ENCODE measurements at regions not wholly inside any gene's neighbourhood (a gene's known extent, or its start where the extent isn't known, plus 50 kb on each side); places are given as distances from the start of the nearest gene placed in this dataset.

DNA sequence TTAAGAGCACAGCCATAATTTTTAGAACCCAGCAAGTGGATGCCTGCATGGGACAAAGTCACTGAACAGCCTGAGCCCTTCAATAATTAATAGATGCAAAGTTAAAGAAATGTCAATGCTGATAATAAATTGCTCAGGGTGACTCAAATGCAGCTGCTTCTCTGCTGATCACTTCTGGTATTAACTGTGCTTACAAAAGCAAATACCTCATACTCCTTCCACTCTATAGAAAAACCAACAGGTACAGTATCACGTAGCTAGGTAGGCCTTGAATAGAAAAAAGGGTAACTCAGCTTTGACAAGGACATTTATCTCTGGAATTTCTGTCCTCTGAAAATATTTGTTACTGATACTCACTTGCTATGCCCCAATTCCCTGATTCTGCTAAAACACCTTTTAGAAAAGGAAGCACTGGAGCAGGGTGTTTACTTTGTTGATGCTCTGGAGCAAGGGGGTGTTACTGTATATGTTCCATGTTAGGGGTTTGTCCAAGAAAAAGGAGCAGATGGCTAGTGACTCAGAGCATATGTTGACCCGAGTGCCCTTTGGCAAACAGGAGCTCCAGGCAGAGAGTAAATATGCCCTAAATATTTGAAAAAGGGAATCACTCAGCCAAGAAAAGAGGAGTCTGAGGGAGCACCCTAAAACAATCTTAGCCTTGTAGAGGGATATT is 59.1 kb upstream of the RTN4 start (continued):
- TF ChIP-seq SMAD1 (CRISPR knock-in tag; IDR thresholded peaks at IDR 0.05; ENCODE audit: borderline replicate concordance, low read depth) = no peak
- TF ChIP-seq MAF1 (CRISPR knock-in tag; IDR thresholded peaks at IDR 0.05; ENCODE audit: borderline replicate concordance) = no peak
- TF ChIP-seq, protein P1, sequence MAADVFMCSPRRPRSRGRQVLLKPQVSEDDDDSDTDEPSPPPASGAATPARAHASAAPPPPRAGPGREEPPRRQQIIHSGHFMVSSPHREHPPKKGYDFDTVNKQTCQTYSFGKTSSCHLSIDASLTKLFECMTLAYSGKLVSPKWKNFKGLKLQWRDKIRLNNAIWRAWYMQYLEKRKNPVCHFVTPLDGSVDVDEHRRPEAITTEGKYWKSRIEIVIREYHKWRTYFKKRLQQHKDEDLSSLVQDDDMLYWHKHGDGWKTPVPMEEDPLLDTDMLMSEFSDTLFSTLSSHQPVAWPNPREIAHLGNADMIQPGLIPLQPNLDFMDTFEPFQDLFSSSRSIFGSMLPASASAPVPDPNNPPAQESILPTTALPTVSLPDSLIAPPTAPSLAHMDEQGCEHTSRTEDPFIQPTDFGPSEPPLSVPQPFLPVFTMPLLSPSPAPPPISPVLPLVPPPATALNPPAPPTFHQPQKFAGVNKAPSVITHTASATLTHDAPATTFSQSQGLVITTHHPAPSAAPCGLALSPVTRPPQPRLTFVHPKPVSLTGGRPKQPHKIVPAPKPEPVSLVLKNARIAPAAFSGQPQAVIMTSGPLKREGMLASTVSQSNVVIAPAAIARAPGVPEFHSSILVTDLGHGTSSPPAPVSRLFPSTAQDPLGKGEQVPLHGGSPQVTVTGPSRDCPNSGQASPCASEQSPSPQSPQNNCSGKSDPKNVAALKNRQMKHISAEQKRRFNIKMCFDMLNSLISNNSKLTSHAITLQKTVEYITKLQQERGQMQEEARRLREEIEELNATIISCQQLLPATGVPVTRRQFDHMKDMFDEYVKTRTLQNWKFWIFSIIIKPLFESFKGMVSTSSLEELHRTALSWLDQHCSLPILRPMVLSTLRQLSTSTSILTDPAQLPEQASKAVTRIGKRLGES (CRISPR knock-in tag; IDR thresholded peaks at IDR 0.05; ENCODE audit: borderline replicate concordance) = no peak
- no peak for TF ChIP-seq ZNF292 (CRISPR knock-in tag; IDR thresholded peaks at IDR 0.05; ENCODE audit: borderline replicate concordance, low read depth)
- TF ChIP-seq, protein P2, sequence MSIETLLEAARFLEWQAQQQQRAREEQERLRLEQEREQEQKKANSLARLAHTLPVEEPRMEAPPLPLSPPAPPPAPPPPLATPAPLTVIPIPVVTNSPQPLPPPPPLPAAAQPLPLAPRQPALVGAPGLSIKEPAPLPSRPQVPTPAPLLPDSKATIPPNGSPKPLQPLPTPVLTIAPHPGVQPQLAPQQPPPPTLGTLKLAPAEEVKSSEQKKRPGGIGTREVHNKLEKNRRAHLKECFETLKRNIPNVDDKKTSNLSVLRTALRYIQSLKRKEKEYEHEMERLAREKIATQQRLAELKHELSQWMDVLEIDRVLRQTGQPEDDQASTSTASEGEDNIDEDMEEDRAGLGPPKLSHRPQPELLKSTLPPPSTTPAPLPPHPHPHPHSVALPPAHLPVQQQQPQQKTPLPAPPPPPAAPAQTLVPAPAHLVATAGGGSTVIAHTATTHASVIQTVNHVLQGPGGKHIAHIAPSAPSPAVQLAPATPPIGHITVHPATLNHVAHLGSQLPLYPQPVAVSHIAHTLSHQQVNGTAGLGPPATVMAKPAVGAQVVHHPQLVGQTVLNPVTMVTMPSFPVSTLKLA (IDR thresholded peaks at IDR 0.05) = 0 out of 2 replicates have a peak, but pooled peaks have one; percentile 8
- no peak; the same call in 1 of the 2 replicates for TF ChIP-seq ZNF816 (CRISPR knock-in tag; IDR thresholded peaks at IDR 0.05; ENCODE audit: borderline replicate concordance)
- TF ChIP-seq KDM3A (CRISPR knock-in tag; IDR thresholded peaks at IDR 0.05; ENCODE audit: low read depth) = peak; percentile 40; the same call in 1 of the 2 replicates
- TF ChIP-seq MXD4 (CRISPR knock-in tag; IDR thresholded peaks at IDR 0.05) = peak; percentile 44; the same call in 1 of the 2 replicates
- TF ChIP-seq, protein P3, sequence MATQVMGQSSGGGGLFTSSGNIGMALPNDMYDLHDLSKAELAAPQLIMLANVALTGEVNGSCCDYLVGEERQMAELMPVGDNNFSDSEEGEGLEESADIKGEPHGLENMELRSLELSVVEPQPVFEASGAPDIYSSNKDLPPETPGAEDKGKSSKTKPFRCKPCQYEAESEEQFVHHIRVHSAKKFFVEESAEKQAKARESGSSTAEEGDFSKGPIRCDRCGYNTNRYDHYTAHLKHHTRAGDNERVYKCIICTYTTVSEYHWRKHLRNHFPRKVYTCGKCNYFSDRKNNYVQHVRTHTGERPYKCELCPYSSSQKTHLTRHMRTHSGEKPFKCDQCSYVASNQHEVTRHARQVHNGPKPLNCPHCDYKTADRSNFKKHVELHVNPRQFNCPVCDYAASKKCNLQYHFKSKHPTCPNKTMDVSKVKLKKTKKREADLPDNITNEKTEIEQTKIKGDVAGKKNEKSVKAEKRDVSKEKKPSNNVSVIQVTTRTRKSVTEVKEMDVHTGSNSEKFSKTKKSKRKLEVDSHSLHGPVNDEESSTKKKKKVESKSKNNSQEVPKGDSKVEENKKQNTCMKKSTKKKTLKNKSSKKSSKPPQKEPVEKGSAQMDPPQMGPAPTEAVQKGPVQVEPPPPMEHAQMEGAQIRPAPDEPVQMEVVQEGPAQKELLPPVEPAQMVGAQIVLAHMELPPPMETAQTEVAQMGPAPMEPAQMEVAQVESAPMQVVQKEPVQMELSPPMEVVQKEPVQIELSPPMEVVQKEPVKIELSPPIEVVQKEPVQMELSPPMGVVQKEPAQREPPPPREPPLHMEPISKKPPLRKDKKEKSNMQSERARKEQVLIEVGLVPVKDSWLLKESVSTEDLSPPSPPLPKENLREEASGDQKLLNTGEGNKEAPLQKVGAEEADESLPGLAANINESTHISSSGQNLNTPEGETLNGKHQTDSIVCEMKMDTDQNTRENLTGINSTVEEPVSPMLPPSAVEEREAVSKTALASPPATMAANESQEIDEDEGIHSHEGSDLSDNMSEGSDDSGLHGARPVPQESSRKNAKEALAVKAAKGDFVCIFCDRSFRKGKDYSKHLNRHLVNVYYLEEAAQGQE (IDR thresholded peaks at IDR 0.05; ENCODE audit: borderline replicate concordance in 1 of 2, low read depth in 1 of 2, low read length in 2 of 2) = no peak
- TF ChIP-seq EP300 (IDR thresholded peaks at IDR 0.05; ENCODE audit: low read depth in 2 of 2, low read length in 2 of 2) = peak in 1 of 2 experiments; percentile 79; a peak in 2 of 4 replicates
- TF ChIP-seq EP300 (CRISPR knock-in tag; IDR thresholded peaks at IDR 0.05; ENCODE audit: borderline replicate concordance) = peak; percentile 53; the same call in 1 of the 2 replicates
- TF ChIP-seq, protein P4, sequence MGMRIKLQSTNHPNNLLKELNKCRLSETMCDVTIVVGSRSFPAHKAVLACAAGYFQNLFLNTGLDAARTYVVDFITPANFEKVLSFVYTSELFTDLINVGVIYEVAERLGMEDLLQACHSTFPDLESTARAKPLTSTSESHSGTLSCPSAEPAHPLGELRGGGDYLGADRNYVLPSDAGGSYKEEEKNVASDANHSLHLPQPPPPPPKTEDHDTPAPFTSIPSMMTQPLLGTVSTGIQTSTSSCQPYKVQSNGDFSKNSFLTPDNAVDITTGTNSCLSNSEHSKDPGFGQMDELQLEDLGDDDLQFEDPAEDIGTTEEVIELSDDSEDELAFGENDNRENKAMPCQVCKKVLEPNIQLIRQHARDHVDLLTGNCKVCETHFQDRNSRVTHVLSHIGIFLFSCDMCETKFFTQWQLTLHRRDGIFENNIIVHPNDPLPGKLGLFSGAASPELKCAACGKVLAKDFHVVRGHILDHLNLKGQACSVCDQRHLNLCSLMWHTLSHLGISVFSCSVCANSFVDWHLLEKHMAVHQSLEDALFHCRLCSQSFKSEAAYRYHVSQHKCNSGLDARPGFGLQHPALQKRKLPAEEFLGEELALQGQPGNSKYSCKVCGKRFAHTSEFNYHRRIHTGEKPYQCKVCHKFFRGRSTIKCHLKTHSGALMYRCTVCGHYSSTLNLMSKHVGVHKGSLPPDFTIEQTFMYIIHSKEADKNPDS (CRISPR knock-in tag; IDR thresholded peaks at IDR 0.05) = no peak
- TF ChIP-seq ZNF891 (CRISPR knock-in tag; IDR thresholded peaks at IDR 0.05) = no peak
- peak; percentile 97 for TF ChIP-seq FOXA3 (CRISPR knock-in tag; IDR thresholded peaks at IDR 0.05)
- TF ChIP-seq JDP2 (CRISPR knock-in tag; IDR thresholded peaks at IDR 0.05; ENCODE audit: borderline replicate concordance) = no peak
- TF ChIP-seq, protein P5, sequence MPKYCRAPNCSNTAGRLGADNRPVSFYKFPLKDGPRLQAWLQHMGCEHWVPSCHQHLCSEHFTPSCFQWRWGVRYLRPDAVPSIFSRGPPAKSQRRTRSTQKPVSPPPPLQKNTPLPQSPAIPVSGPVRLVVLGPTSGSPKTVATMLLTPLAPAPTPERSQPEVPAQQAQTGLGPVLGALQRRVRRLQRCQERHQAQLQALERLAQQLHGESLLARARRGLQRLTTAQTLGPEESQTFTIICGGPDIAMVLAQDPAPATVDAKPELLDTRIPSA (CRISPR knock-in tag; IDR thresholded peaks at IDR 0.05; ENCODE audit: borderline replicate concordance) = no peak
- TF ChIP-seq ZNF589 (CRISPR knock-in tag; conservative IDR thresholded peaks at IDR 0.05) = no peak

All from HepG2 (cell line).